HS-27A (cell line): ENCODE measurements at regions not wholly inside any gene's neighbourhood (a gene's known extent, or its start where the extent isn't known, plus 50 kb on each side); places are given as distances from the start of the nearest gene placed in this dataset.
A peak's percentile ranks its signal among the peaks of the same experiment; 100 is the strongest.

Experiments used
- DNase-seq: peaks from one replicate; pipeline ENCODE4 v3.0.0-alpha.2; 2012; ENCODE audit warnings: low read depth, missing footprints

DNA sequence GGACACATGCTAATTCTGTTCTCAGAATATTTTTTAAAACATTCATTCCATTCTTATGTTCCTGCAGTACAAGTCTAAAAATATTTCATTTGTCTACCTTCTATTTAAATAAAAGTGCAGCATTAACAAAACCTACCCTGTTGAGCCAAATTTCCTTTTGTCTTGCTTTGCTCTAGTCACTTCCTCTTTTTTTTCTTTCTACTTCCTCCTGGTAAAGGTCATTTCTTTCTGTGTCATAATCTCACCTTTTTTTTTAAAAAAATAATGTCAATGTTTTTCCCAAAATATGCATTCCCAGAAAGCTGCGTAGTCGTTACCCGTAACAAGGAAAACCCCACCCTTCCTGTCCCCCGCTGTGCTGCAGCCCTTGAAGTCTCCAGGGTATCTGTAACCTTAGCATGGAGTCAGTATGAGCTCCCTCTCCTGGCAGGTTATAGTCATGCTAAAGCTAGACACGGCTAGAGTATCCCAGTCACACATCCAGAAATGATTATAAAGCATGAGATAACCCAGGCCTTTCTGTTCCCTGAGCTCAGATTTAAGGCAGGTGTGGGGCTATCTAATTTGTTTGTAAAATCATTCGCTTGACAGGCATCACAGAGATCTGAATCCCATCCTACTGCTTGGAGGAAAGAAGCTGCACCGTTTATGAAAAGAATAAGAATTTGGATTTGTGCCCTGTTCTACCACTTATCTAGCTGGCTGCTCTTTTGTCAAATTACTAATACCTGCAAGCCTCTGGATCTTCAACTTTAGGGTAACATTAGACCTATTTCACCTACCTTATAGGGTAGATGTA, 51.1 kb upstream of the EED start:
- DNase-seq, result peak; percentile 75

DNA sequence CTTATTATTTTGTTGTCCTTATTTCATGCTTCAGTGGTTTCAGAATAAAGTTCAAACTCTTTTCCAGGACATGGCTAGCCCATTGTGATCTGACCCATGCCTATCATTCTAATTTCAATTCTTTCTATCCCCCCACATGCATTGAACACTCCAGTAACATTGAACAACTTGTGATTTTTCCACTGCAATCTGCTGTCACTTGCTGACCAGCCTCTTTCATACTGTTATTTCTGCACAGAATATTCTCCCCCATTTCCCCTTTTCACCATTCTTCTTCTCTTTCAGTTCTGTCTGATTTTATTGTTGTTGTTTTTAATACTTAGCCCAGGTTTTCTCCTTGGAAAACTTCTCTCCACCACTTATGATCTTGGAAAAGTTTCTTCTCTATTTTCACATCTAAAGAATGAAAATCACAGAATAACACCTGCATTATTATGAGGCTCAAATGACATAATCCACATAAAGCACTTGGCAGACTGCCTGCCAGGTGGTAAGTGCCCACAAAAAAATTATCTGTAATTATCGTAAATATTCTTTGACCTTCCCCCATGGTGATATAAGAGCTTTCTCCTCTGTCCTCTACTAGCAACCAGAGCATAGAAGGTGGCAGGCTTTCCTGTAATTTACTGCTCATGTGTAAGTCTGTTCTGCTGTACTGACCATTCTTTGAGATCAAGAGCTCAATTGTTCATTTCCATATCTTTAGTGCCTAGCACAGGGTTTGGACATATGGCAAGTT, 51.9 kb upstream of the EED start:
- DNase-seq, result no peak

DNA sequence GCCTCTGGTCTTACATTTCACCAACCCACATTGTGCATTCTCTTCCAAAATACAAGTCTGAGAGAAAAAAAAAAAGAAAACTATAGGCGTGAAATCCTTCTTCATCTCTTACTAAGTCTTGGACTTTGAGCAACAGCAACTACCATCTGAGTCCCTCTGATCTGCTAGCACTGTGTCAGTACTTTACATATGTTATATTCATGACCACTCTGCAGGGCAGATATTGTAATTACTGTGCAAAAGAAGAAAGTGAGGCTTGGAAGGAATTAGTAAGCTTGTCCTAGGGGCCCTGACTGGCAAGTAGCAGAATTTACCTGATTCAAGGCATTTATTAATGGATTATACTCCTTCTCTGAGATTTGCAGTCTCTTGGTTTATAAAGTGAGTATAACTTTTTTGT, 52.7 kb upstream of the EED start:
- no peak for DNase-seq

DNA sequence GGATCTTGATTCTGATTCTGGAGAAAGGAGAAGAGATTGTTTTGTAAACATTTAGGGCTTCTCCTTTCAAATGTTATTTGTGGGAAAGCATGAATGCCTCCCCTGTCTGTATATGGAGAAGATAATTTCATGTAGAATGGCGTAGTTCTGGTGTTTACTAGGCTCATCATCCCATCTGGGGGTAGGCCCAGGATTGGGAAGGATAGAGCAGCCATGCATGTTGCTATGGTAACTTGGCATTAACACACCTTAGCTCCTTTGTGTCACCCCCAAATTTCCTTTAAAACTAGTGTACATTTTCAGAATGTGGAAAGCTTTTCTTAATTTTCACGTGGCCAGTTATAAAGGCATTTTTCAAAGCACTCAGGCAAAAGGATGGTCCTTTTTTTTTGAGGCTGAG, 57.5 kb upstream of the EED start:
- no peak for DNase-seq

DNA sequence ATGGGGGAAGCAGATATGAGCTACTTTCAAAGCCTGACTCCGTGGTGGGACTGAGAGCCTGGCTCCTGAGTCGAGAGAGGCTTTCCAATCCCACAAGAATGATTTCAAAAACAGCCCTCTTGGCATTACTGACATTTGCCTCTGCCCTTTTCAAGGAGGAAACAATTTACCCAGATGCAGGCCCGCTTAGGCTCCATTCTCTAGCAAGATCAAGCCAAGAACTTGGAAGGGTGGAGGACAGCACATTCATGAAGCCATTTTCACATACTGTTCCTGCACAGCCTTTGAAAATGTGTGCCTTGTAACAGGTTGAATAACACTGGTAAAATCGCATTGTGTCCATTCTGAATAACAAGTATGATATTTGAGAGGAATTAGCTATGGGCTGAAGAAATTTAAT, 58.2 kb upstream of the EED start:
- DNase-seq, result no peak

DNA sequence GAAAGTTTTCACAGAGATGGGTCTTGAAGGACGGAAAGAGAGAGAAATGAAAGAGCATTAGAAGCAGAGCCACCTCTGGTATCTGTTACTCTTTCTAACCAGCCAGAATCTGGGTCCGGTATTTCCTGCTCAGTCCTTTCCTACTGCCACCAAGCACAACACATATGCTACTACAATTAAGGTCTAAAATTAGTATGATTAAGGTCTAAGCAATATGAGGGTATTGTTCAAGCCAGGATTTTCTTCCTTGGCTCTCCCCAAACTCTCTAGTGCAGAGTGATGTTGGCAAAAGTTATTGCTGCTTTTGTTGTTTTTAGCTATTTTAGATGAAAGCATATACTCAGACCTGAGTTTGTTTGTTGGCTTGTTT, 59.2 kb upstream of the EED start:
- no peak for DNase-seq

DNA sequence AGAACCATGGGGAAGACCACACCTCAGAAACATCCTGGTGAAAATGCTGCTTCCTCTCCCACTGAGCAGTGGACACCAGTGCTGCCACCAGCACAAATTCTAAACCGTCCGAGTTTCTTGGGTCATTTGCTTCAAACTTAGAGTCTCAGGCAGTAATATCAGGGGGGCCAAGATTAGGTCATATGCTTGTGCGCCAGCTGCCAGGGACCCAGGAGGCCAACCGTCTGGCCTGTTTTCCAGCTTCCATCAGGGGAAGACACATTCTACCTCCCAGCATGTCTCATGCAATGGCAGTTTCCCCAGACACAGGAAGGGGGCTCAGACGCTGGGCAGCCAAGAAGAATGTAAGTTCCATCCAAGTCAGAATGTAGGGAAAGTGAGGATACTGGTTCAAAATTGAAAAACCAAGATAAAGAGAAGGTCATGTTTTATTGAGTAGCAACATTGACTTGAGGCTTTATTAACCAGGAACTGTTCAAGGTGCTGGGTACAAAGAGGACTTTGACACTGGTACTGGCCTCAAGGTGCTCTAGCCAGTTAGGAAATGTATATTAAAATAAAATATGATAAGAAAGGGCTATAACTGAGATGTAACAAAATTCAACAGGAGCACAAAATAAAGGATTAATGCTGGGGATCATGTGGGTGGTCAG, 59.7 kb upstream of the EED start:
- DNase-seq, result no peak

DNA sequence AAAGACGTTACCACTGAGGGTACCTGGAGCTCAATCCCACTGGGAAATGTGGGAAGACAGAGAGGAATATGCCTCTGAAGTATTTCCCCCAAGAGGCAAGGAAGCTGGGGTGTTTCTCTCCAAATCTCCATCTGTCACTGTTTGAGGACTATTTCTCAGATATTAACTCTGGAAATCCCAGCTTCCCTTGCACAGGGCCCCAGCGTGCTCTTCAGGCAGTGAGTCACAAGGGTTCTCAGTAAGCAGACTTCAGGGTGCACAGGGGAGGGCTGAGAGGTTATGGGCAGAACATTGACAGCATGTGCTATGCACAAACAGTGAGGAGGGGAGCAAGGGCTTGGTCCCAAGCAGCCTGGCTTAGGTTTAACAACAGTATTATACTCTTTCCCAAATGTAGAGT, 60.9 kb upstream of the EED start:
- DNase-seq, result no peak

DNA sequence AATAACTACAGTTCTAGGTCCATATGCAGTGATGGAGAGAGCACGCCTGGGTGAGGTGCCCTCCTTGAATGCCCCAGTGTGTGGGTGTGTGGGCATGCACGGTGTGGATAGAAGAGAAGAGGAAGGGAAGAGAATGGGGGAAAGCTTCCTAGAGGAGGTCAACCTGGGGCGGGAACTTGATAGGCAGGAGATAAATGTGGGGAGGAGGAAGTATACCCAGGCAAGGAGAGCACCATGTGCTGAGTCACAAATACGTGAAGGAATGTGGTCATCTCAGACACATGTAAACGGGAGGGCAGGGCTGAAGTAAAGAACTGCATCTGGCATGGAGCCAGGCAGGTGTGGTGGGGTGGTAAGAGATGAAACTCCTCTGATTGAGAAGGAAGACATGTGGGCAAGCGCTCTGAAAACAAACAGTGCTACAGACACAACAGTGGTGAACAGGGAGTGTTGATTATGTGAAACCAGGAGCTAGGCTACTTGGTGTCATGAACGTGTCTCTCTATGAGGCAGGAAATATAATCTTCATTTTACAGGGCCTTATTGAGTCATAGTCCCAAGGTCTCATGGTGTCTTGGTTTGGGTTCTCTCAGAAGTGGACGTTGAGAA, 61.5 kb upstream of the EED start:
- DNase-seq, result no peak

DNA sequence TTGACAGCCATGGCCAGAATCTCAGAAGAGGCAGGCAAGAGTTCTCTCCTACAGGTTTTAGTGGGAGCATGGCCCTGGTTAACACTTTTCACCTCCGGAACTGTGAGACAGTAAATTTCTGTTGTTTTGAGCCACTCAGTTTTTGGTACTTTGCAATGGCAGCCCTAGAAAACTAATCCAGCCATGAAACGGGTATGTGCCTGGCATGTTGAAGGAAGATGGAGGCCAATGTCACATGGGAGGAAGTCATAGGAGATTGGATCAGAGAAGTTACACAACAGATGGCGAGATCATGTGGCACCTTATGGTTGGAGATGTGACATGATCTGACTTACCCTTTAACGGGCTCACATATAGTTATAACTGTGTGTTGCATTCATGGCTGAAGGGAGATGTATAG, 63.2 kb upstream of the EED start:
- no peak for DNase-seq

DNA sequence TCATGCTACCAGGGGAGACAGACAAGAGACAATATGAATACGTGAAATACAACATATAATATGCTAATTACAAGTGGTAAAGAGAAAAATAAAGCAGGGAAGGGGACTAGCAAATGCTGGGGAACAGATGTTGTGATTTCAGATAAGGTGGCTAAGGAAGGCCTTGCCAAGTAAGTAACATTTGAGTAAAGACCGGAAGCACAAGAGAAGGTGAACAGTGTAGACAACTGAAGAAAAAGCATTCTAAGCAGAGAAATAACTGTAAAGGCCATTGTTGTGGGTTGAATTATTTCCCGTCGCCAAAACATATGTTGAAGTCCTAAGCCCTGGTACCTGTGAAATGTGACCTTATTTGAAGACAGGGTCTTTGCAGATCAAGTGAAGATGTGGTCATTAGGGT, 63.7 kb upstream of the EED start:
- DNase-seq, result no peak

DNA sequence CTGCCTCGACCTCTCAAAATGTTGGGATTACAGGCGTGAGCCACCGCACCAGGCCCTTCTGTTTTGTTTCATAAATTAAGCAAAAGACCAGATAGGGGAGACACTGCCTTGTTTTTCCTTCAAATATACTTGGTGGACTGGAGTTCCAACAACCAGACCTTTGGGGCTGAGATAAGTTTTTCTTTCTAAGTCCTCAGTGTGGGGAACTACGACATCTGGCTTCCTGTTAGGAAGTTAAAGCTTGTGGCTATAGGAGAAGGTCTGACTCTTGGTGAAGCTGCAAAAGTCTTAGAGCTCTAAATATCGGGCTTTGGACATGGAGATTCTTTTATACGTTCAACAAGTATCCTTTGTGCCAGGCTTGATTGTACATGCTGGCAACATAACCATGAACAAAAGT, 64.1 kb upstream of the EED start:
- no peak for DNase-seq

DNA sequence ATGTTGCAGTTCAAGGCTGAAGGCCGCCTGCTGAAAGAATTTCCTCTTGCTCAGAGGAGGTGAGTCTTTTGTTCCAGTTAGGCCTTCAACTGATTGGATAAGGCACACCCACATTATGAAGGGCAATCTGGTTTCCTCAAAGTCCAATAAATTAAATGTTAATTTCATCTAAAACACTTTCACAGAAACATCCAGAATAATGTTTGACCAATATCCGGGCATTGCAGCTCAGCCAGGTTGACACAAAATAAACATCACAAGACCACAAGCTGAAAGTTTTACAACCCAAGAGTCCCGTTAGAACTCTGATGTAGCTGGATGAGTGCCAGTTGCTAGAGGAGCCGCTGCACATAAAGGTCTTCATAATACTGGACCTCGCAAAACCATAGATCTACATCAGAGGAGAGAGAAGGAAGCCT, 64.9 kb upstream of the EED start:
- no peak for DNase-seq

DNA sequence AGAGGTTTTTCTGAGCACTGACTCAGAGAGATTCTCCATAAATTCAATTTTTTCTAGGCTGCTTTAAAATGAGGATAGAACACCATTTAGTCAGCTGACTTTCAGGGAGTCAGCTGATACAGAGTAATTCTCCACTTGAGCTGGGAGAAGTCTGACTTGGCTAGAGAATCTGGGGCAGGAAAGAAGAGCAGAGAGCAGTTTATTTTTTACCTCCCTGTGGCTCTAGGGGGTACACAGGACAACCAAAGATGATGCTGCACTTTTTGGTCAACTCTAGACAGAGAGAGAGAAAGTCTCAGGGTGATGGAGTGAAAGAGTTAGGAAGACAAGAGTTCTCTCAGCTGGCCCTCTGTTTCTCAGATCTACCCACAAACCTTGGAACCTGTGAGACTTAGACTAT, 67.3 kb upstream of the EED start:
- DNase-seq, result no peak

DNA sequence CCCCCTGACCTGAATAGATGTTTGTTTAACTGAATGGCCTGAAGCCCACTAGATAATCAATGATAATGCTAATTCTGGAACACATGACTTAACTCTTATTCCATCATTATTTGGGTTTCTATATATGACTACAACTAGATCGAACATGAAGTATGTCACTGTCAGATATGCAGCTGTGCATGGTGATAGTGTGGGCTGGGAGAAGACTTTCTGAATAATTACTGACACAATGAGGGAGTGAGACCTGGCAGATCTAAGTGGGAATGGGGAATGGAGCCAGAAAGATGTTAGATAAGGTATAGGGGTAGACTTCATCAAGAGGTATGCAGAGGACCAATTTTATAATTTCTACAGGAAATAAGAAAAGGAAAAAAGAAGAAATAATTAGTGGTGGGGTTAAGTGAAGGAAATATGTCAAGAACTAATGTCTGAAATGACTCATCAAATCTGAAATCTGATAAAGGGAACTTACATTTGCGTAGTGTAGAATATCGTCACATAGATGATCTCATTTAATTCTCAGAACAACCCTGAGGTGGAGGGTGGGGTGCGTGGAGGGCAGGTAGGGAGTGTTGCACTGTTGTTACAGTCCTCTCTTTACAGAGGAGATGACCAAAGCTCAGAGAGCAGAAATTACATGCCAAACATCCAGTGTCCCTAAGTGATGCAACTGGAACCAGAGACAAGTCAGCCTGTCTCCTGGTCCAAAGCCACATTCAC, 68.2 kb upstream of the EED start:
- DNase-seq, result no peak

DNA sequence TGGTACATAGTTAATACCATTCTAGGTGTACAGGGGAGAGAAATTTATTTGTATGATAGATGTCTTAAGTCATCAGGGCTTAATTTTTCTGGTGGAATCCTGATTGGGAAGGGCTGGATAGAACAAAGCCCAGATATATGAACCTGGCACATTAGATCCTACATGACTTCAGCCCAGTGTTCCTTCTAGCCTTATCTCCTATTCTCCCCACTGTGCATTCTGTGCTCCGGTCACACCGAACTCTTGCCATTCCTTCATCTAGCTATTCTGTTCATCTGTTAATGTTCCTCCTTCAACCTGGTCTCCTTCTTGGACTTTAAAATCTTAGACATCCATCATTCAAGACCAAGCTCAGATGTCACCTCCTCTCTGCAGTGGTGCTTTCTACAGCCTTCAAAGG, 68.9 kb upstream of the EED start:
- no peak for DNase-seq

DNA sequence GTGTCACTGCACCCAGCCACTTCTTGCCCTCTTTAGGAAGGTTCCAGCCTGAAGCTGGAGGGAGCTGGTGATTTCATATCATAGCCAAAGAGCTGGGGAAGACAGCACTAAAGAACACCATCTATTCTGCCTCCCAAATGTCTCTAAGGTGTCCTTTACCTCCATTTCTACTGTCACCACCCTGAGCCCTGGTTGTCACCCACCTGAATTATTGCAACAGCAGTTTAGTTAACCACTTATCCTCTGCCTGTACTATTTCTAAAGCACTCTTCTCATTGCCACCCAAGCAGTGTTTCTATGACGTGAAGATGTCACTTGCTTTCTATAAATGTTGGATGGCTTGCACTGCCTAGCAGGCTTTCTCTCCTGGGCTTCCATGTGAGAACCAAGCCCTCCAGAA, 69.4 kb upstream of the EED start:
- DNase-seq, result no peak

DNA sequence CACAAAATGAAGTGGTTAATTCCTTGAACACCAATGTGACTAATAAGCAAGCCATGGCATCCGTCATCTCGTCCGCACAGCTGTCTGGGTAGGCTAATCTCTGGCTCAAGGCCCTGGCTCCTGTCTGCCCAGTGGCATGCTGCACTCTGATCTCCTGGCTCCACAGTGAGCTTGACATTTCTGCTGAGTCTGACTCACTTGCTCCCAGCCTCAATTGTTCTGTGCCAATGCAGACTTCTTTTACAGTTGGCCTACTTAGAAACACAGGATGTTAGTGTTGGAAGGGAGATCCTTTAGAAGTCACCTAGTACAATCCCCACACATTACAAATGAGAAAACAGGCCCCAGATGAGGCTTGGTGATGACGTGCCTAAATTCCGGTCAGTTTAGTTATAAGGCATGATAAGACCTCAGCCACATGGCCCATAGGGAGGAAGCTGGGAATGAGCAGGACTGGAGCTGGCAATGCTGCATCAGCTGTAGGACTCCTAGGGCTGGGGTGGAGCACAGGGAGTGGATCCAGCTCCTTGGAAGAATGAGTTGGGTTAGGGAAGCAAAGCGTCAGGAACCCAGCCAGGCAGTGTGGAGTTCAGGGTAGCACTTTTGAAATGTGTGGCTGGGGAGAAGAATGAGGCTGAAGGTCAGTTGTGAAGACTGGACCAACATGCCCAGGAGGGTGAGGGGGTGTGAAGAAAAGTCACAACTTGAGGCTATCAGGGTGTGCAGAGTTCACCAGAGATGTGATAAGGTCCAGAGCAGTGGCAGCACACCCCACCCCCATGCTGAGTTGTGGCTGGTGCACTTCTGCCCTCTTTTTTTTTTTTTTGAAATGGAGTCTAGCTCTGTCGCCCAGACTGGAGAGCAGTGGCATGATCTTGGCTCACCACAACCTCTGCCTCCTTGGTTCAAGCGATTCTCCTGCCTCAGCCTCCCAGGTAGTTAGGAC, 70.2 kb upstream of the EED start:
- peak; percentile 97 for DNase-seq

DNA sequence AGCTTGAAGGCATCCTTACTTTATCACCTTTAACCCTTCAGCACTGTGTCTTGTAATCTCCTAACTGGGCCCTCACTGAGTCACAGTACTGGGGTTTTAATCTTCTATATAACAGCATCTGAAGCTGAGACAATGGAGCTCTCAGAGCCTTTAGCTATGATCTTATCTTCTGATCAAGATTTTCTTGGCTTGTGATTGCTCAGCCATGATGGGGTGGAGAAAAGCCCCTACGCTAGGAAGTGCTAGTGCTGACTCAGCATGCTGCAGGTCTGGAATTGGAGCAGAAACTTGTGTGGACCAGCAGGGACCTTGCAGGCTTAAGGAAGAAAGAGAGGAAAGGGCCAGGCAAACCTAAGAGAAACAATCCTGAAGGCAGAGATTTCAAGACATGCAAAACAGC, 71.7 kb upstream of the EED start:
- no peak for DNase-seq

DNA sequence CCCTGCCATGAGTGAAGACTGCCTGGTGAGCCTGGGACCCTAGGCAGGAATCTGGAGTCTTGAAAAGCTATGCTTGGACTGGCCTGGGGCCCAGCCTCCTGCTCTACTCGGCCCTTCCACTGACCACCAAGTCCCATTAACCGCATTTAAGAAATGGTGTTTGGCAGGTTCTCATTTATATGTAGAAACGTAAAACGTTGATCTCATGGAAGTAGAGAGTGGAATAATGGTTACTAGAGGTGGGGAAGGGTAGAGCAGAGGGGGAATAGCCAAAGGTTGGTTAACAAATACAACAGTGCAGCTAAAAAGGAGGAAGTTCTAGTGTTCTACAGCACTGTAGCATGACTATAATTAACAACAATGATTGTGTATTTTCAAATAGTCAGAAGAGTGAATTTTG, 72.9 kb upstream of the EED start:
- no peak for DNase-seq

DNA sequence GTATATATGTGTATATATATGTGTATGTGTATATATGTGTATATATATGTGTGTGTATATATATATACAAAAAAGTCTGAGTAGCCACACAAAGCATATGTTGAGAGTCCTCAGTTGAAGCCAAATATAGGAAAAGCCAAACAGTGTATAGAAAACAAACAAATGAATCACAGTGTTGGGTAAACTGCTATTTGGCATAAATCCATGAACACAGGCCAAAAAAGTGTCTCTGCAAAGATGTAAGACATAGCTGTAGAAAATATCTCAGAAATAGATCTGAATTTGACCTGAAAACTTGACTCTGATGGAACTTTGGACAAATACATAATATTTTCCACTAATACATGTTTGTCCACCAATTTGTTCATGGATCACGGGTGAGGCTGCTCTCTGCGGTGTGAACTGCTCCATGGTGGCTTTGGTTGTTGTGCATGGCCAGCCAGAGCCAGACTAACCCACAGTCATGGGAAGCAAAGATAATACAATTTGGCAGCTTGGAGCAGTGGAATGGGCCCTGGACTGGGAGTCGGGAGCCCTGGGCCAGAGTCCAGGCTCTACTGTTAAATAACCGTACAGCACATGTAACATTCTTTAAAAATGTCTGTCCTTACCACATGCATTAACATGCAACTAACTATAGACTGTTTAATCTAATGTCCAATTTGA, 76.9 kb upstream of the EED start:
- DNase-seq, result no peak
